Peyer's patch (tissue), 4 donors: ENCODE measurements at regions not wholly inside any gene's neighbourhood (a gene's known extent, or its start where the extent isn't known, plus 50 kb on each side); places are given as distances from the start of the nearest gene placed in this dataset.

Experiments
- POLR2A ChIP-seq, 2 donors: fragments of 450-650 bp; IDR thresholded peaks; one replicate each; pipeline ENCODE4 v1.5.1; 2017; ENCODE audit warnings: antibody characterized with exemption in 2 of 2, mild to moderate bottlenecking in 2 of 2, moderate library complexity in 2 of 2
- TF ChIP-seq, protein P1 (sequence below), 6 experiments: fragments of 450-650 bp in 4 of 6; fragments of 200-600 bp in 2 of 6; sonication (generic) in 1 of 6; IDR thresholded peaks; one replicate each; pipeline ENCODE4 v1.5.1; 2017 to 2019; ENCODE audit warnings: antibody characterized with exemption in 6 of 6, mild to moderate bottlenecking in 3 of 6, moderate library complexity in 1 of 6

DNA sequence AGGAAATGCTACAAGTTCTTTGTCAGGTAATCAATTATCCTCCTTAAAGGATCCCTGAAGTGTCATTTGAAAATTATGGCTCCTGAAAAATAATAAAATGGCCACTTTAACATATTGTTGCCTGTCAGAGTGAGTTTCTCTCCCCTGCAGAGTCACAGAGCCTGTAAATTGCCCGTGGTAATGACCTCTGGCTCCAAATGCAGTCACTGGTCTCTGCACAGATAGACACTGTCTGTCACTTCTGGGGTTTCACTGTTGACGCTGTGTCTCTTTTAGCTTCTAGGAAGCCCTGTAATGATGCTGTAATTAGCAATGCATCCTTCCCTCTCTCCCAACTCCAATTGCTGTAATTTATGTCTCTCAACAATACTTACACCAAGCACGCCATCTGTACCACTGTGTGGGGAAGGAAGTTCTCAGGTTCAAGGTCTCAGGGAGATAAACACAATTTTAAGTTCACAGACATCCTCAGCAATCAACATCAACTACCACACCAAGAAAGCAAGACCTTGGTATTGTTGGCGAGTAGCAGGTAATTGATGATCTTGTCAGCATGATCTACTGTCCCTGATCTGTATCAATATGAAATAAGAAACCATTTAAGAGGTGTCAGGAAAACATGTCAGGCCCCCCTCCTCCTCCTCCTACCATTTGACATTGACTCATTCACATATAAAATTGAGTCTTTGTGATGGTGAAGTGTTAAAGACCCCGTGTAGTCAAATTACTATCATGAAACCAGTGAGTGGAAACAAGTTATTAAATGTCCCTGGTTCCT, 91.2 kb upstream of the SULF2 start:
- TF ChIP-seq, protein P1, sequence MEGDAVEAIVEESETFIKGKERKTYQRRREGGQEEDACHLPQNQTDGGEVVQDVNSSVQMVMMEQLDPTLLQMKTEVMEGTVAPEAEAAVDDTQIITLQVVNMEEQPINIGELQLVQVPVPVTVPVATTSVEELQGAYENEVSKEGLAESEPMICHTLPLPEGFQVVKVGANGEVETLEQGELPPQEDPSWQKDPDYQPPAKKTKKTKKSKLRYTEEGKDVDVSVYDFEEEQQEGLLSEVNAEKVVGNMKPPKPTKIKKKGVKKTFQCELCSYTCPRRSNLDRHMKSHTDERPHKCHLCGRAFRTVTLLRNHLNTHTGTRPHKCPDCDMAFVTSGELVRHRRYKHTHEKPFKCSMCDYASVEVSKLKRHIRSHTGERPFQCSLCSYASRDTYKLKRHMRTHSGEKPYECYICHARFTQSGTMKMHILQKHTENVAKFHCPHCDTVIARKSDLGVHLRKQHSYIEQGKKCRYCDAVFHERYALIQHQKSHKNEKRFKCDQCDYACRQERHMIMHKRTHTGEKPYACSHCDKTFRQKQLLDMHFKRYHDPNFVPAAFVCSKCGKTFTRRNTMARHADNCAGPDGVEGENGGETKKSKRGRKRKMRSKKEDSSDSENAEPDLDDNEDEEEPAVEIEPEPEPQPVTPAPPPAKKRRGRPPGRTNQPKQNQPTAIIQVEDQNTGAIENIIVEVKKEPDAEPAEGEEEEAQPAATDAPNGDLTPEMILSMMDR (IDR thresholded peaks at IDR 0.05), result no peak
- no peak for TF ChIP-seq POLR2A (IDR thresholded peaks at IDR 0.05)
